WTC11 (cell line): ENCODE measurements at regions not wholly inside any gene's neighbourhood (a gene's known extent, or its start where the extent isn't known, plus 50 kb on each side); places are given as distances from the start of the nearest gene placed in this dataset.

Source experiments
- ATAC-seq: fragments of 200-7000 bp; cut with Tn5 transposase; 2 replicates; pipeline ENCODE4 v1.10.0; 2021; ENCODE audit warnings: mild to moderate bottlenecking, moderate library complexity
- CTCF ChIA-PET: fragments of 300-600 bp; sonication (Branson Sonifier 250); formaldehyde crosslinking; loops from one replicate; lab custom pipeline; 2021; ENCODE audit warnings: antibody characterized with exemption; lab: Charles Lee
- POLR2A ChIA-PET: fragments of 350-600 bp; sonication (Branson Sonifier 250); formaldehyde crosslinking; loops from one replicate; lab custom pipeline; 2021; ENCODE audit warnings: antibody characterized with exemption; lab: Charles Lee
- DNase-seq: peaks from one replicate; pipeline ENCODE4 v3.0.0; 2021; ENCODE audit warnings: low spot score
- H3K27ac Mint-ChIP-seq: 2 replicates; pipeline ENCODE4 v1.8.0; 2021; ENCODE audit warnings: mixed read lengths
- H3K27me3 Mint-ChIP-seq: 2 replicates; pipeline ENCODE4 v1.8.0; 2021; ENCODE audit warnings: low read depth, mild to moderate bottlenecking, moderate library complexity, mixed read lengths
- H3K36me3 Mint-ChIP-seq: 2 replicates; pipeline ENCODE4 v1.8.0; 2021; ENCODE audit warnings: mixed read lengths
- H3K4me1 Mint-ChIP-seq: 2 replicates; pipeline ENCODE4 v1.8.0; 2022; ENCODE audit warnings: mixed read lengths
- H3K4me3 Mint-ChIP-seq: 2 replicates; pipeline ENCODE4 v1.8.0; 2021; ENCODE audit warnings: mild to moderate bottlenecking, moderate library complexity, mixed read lengths
- H3K9me3 Mint-ChIP-seq: 2 replicates; pipeline ENCODE4 v1.8.0; 2021; ENCODE audit warnings: mixed read lengths
- CBFB ChIP-seq: sonication (generic); formaldehyde crosslinking; IDR thresholded peaks from 2 replicates; pipeline ENCODE4 v1.8.1; 2022; ENCODE audit warnings: mild to moderate bottlenecking, low read depth, missing genetic modification reagents
- ESRRA ChIP-seq: sonication (generic); formaldehyde crosslinking; IDR thresholded peaks from 2 replicates; pipeline ENCODE4 v1.8.1; 2022; ENCODE audit warnings: mild to moderate bottlenecking, missing genetic modification reagents, borderline replicate concordance
- GTF2I ChIP-seq: fragments of 250-450 bp; sonication (Bioruptor Pico); conservative IDR thresholded peaks from 2 replicates; pipeline ENCODE4 v1.4.0; 2021; ENCODE audit warnings: mild to moderate bottlenecking
- IRF2 ChIP-seq: sonication (generic); formaldehyde crosslinking; IDR thresholded peaks from 2 replicates; pipeline ENCODE4 v1.8.0; 2022; ENCODE audit warnings: low read depth, missing genetic modification reagents, borderline replicate concordance
- RORB ChIP-seq: fragments of 250-450 bp; sonication (Bioruptor Pico); IDR thresholded peaks from 2 replicates; pipeline ENCODE4 v1.9.0; 2021; ENCODE audit warnings: mild to moderate bottlenecking
- TCF7 ChIP-seq: sonication (generic); formaldehyde crosslinking; IDR thresholded peaks from 2 replicates; pipeline ENCODE4 v1.8.0; 2022; ENCODE audit warnings: mild to moderate bottlenecking, low read depth, missing genetic modification reagents, moderate library complexity
- ZNF121 ChIP-seq: sonication (generic); formaldehyde crosslinking; IDR thresholded peaks from 2 replicates; pipeline ENCODE4 v1.8.0; 2023; ENCODE audit warnings: missing genetic modification reagents
- ZNF317 ChIP-seq: sonication (generic); formaldehyde crosslinking; IDR thresholded peaks from 2 replicates; pipeline ENCODE4 v1.8.1; 2023; ENCODE audit warnings: low read depth, mild to moderate bottlenecking, moderate library complexity, missing genetic modification reagents, borderline replicate concordance
- ZNF416 ChIP-seq: fragments of 250-450 bp; sonication (Bioruptor Pico); IDR thresholded peaks from 2 replicates; pipeline ENCODE4 v1.9.0; 2021; ENCODE audit warnings: mild to moderate bottlenecking, inconsistent platforms
- ZNF671 ChIP-seq: fragments of 250-450 bp; sonication (Bioruptor Pico); IDR thresholded peaks from 2 replicates; pipeline ENCODE4 v1.8.0; 2021; ENCODE audit warnings: mild to moderate bottlenecking
- TF ChIP-seq, protein P1 (sequence below): fragments of 250-450 bp; sonication (Bioruptor Pico); IDR thresholded peaks from 2 replicates; pipeline ENCODE4 v1.9.0; 2021; ENCODE audit warnings: mild to moderate bottlenecking
- TF ChIP-seq, protein P2 (sequence below): fragments of 250-450 bp; sonication (Bioruptor Pico); conservative IDR thresholded peaks from 2 replicates; pipeline ENCODE4 v1.9.0; 2021; ENCODE audit warnings: mild to moderate bottlenecking
- TF ChIP-seq, protein P3 (sequence below): fragments of 200-600 bp; IDR thresholded peaks from 2 replicates; pipeline ENCODE4 v1.8.0; 2022; ENCODE audit warnings: antibody characterized with exemption
- TF ChIP-seq, protein P4 (sequence below): fragments of 250-450 bp; sonication (Bioruptor Pico); IDR thresholded peaks from 2 replicates; pipeline ENCODE4 v2.1.2; 2022; ENCODE audit warnings: mild to moderate bottlenecking, moderate library complexity
- TF ChIP-seq, protein P5 (sequence below): sonication (generic); formaldehyde crosslinking; IDR thresholded peaks from 2 replicates; pipeline ENCODE4 v1.8.1; 2023; ENCODE audit warnings: mild to moderate bottlenecking, missing genetic modification reagents
- TF ChIP-seq, protein P6 (sequence below): sonication (generic); formaldehyde crosslinking; IDR thresholded peaks from 2 replicates; pipeline ENCODE4 v1.8.0; 2023; ENCODE audit warnings: missing genetic modification reagents, mild to moderate bottlenecking, borderline replicate concordance
- TF ChIP-seq, protein P7 (sequence below): fragments of 250-450 bp; sonication (Bioruptor Pico); IDR thresholded peaks from 2 replicates; pipeline ENCODE4 v1.9.0; 2021; ENCODE audit warnings: moderate library complexity, mild to moderate bottlenecking, inconsistent platforms, borderline replicate concordance

DNA sequence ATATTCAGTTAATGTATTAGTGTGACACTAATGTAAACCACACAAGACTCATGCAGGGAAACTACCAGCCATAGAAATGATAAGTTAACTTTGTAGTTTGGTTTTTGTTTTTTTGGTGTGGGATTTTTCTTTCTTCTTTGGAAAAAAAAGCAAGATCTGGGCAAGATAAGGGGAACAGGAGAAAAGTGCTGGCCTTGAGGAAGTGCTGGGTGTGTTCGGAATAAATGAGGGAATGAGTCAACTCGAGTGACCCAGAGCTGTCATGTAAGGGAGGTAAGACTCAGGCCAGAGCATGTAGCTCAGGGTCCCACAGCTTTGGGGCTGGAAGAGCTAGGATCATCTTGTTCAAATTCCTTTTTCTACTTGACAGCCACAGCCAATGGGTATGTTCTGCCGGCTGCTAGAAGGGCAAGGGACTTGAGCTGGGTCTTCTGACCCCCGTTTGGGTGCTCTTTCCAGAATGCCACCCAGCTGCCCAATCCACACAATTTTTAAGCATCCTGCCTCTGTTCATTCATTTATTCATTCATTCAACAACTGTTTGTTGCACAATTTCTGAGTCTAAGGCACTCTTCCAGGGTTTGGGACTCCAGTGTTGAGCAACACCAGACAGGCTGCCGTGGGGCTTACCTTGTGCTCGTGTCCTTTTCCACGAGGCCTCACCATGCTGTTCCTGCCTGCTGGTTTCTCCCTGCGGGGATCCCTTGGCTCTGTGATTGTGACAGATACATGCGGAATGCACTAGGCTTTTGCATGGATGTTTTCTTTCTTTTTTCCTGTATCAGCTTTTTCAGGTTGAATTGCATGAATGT is 54.5 kb downstream of the CLDN34 start:
- H3K4me1 Mint-ChIP-seq: peaks cover 53% of the 10 kb centered on the region
- H3K4me3 Mint-ChIP-seq: no peak overlapping the region
- POLR2A ChIA-PET: no interaction called here
- ATAC-seq (no peak), DNase-seq (no peak)
- H3K27me3 Mint-ChIP-seq: no peaks in the 10 kb centered on the region
- peaks cover 10% of the 10 kb centered on the region for H3K36me3 Mint-ChIP-seq
- H3K9me3 Mint-ChIP-seq: peaks cover 4% of the 10 kb centered on the region; the same call in 1 of the 2 replicates
- TF ChIP-seq RORB (CRISPR knock-in tag): no peak
- TF ChIP-seq, protein P1, sequence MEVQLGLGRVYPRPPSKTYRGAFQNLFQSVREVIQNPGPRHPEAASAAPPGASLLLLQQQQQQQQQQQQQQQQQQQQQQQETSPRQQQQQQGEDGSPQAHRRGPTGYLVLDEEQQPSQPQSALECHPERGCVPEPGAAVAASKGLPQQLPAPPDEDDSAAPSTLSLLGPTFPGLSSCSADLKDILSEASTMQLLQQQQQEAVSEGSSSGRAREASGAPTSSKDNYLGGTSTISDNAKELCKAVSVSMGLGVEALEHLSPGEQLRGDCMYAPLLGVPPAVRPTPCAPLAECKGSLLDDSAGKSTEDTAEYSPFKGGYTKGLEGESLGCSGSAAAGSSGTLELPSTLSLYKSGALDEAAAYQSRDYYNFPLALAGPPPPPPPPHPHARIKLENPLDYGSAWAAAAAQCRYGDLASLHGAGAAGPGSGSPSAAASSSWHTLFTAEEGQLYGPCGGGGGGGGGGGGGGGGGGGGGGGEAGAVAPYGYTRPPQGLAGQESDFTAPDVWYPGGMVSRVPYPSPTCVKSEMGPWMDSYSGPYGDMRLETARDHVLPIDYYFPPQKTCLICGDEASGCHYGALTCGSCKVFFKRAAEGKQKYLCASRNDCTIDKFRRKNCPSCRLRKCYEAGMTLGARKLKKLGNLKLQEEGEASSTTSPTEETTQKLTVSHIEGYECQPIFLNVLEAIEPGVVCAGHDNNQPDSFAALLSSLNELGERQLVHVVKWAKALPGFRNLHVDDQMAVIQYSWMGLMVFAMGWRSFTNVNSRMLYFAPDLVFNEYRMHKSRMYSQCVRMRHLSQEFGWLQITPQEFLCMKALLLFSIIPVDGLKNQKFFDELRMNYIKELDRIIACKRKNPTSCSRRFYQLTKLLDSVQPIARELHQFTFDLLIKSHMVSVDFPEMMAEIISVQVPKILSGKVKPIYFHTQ (CRISPR knock-in tag): no peak
- no peak for TF ChIP-seq ESRRA (CRISPR knock-in tag)
- TF ChIP-seq, protein P2, sequence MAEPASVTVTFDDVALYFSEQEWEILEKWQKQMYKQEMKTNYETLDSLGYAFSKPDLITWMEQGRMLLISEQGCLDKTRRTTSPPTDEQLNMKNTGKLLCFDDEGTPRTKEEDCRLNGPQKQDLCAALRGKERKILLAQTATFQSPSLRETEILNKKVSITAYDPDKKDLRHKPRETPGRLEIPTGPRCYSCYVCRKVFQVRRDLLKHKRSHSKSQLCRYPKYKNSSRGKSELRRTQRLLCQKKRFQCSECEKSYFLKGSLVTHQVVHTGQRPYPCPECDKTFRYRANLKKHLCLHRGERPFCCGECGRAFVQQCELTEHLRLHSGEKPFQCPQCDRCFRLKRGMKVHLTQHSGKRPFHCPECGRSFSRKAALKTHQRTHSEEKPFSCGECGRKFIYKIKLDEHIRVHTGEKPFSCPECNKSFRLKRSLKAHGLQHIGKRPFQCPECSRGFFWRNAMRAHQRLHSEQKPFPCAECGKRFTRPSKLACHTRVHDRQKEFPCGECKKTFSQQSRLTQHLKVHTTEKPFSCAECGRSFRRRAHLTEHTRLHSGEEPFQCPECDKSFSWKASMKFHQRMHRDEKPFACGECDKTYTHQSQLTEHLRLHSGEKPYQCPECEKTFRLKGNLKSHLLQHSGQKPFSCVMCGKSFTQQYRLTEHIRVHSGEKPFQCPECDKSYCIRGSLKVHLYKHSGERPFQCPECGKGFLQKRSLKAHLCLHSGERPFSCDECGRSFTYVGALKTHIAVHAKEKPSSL (CRISPR knock-in tag): no peak
- TF ChIP-seq ZNF416 (CRISPR knock-in tag): no peak
- TF ChIP-seq, protein P3, sequence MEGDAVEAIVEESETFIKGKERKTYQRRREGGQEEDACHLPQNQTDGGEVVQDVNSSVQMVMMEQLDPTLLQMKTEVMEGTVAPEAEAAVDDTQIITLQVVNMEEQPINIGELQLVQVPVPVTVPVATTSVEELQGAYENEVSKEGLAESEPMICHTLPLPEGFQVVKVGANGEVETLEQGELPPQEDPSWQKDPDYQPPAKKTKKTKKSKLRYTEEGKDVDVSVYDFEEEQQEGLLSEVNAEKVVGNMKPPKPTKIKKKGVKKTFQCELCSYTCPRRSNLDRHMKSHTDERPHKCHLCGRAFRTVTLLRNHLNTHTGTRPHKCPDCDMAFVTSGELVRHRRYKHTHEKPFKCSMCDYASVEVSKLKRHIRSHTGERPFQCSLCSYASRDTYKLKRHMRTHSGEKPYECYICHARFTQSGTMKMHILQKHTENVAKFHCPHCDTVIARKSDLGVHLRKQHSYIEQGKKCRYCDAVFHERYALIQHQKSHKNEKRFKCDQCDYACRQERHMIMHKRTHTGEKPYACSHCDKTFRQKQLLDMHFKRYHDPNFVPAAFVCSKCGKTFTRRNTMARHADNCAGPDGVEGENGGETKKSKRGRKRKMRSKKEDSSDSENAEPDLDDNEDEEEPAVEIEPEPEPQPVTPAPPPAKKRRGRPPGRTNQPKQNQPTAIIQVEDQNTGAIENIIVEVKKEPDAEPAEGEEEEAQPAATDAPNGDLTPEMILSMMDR: no peak
- TF ChIP-seq, protein P4, sequence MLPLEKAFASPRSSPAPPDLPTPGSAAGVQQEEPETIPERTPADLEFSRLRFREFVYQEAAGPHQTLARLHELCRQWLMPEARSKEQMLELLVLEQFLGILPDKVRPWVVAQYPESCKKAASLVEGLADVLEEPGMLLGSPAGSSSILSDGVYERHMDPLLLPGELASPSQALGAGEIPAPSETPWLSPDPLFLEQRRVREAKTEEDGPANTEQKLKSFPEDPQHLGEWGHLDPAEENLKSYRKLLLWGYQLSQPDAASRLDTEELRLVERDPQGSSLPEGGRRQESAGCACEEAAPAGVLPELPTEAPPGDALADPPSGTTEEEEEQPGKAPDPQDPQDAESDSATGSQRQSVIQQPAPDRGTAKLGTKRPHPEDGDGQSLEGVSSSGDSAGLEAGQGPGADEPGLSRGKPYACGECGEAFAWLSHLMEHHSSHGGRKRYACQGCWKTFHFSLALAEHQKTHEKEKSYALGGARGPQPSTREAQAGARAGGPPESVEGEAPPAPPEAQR (CRISPR knock-in tag): no peak
- TF ChIP-seq CBFB (CRISPR knock-in tag): no peak
- TF ChIP-seq, protein P5, sequence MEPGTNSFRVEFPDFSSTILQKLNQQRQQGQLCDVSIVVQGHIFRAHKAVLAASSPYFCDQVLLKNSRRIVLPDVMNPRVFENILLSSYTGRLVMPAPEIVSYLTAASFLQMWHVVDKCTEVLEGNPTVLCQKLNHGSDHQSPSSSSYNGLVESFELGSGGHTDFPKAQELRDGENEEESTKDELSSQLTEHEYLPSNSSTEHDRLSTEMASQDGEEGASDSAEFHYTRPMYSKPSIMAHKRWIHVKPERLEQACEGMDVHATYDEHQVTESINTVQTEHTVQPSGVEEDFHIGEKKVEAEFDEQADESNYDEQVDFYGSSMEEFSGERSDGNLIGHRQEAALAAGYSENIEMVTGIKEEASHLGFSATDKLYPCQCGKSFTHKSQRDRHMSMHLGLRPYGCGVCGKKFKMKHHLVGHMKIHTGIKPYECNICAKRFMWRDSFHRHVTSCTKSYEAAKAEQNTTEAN: no peak
- TF ChIP-seq GTF2I (CRISPR knock-in tag): no peak
- TF ChIP-seq TCF7: no peak
- no peak for TF ChIP-seq ZNF317 (CRISPR knock-in tag)
- TF ChIP-seq, protein P6, sequence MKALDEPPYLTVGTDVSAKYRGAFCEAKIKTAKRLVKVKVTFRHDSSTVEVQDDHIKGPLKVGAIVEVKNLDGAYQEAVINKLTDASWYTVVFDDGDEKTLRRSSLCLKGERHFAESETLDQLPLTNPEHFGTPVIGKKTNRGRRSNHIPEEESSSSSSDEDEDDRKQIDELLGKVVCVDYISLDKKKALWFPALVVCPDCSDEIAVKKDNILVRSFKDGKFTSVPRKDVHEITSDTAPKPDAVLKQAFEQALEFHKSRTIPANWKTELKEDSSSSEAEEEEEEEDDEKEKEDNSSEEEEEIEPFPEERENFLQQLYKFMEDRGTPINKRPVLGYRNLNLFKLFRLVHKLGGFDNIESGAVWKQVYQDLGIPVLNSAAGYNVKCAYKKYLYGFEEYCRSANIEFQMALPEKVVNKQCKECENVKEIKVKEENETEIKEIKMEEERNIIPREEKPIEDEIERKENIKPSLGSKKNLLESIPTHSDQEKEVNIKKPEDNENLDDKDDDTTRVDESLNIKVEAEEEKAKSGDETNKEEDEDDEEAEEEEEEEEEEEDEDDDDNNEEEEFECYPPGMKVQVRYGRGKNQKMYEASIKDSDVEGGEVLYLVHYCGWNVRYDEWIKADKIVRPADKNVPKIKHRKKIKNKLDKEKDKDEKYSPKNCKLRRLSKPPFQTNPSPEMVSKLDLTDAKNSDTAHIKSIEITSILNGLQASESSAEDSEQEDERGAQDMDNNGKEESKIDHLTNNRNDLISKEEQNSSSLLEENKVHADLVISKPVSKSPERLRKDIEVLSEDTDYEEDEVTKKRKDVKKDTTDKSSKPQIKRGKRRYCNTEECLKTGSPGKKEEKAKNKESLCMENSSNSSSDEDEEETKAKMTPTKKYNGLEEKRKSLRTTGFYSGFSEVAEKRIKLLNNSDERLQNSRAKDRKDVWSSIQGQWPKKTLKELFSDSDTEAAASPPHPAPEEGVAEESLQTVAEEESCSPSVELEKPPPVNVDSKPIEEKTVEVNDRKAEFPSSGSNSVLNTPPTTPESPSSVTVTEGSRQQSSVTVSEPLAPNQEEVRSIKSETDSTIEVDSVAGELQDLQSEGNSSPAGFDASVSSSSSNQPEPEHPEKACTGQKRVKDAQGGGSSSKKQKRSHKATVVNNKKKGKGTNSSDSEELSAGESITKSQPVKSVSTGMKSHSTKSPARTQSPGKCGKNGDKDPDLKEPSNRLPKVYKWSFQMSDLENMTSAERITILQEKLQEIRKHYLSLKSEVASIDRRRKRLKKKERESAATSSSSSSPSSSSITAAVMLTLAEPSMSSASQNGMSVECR (CRISPR knock-in tag): no peak
- TF ChIP-seq, protein P7, sequence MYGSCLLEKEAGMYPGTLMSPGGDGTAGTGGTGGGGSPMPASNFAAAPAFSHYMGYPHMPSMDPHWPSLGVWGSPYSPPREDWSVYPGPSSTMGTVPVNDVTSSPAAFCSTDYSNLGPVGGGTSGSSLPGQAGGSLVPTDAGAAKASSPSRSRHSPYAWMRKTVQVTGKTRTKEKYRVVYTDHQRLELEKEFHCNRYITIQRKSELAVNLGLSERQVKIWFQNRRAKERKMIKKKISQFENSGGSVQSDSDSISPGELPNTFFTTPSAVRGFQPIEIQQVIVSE (CRISPR knock-in tag): no peak
- no peak for TF ChIP-seq ZNF121 (CRISPR knock-in tag)
- no peak for TF ChIP-seq IRF2 (CRISPR knock-in tag)
- no peak for TF ChIP-seq ZNF671
- CTCF ChIA-PET: no interaction called here
- peak overlapping the region; percentile 7; the same call in 1 of the 2 replicates for H3K27ac Mint-ChIP-seq
